ENCODE measurements at regions not wholly inside any gene's neighbourhood (a gene's known extent, or its start where the extent isn't known, plus 50 kb on each side); places are given as distances from the start of the nearest gene placed in this dataset.

GRCh38 chr9:13568841-13569601, 289.5 kb upstream of the MPDZ start:
- TF ChIP-seq CTCF (IDR thresholded peaks at IDR 0.05) = no peak
- TF ChIP-seq ZFX (IDR thresholded peaks at IDR 0.05; ENCODE audit: borderline replicate concordance) = no peak
